ENCODE measurements at regions not wholly inside any gene's neighbourhood (a gene's known extent, or its start where the extent isn't known, plus 50 kb on each side); places are given as distances from the start of the nearest gene placed in this dataset.

- no peak for TF ChIP-seq CTCF (IDR thresholded peaks at IDR 0.05)
- H3K27ac ChIP-seq, result no peak overlapping the region
- DNase-seq (ENCODE audit: low spot score), result no peak
- H3K27me3 ChIP-seq, result no peaks in the 10 kb centered on the region
- H3K9me3 ChIP-seq, result no peaks in the 10 kb centered on the region
- no peaks in the 10 kb centered on the region for H3K36me3 ChIP-seq
- H3K4me3 ChIP-seq, result no peak overlapping the region
- H3K4me1 ChIP-seq, result no peaks in the 10 kb centered on the region
Observed at GRCh38 chr18:53747663-53748160, 476.8 kb downstream of the MBD2 start.

- no peak for TF ChIP-seq CTCF (IDR thresholded peaks at IDR 0.05)
- Histone ChIP-seq H3K4me1 (no peaks in the 10 kb centered on the region), H3K27me3 (no peaks in the 10 kb centered on the region), H3K9me3 (no peaks in the 10 kb centered on the region), H3K27ac (no peak overlapping the region), H3K36me3 (no peaks in the 10 kb centered on the region), H3K4me3 (no peak overlapping the region)
- no peak for DNase-seq (ENCODE audit: low spot score)
Observed at GRCh38 chr18:53747210-53747609, 477.3 kb downstream of the MBD2 start.

- H3K9me3 ChIP-seq, result no peaks in the 10 kb centered on the region
- no peak for DNase-seq (ENCODE audit: low spot score)
- no peaks in the 10 kb centered on the region for H3K36me3 ChIP-seq
- H3K4me3 ChIP-seq, result no peak overlapping the region
- H3K27ac ChIP-seq, result no peak overlapping the region
- H3K4me1 ChIP-seq, result no peaks in the 10 kb centered on the region
- H3K27me3 ChIP-seq, result no peaks in the 10 kb centered on the region
- TF ChIP-seq CTCF (IDR thresholded peaks at IDR 0.05), result no peak
Observed at GRCh38 chr18:53745986-53746385, 478.5 kb downstream of the MBD2 start.

- Histone ChIP-seq H3K27me3 (no peaks in the 10 kb centered on the region), H3K4me1 (no peaks in the 10 kb centered on the region), H3K9me3 (no peaks in the 10 kb centered on the region), H3K4me3 (no peak overlapping the region), H3K27ac (no peak overlapping the region), H3K36me3 (no peaks in the 10 kb centered on the region)
- TF ChIP-seq CTCF (IDR thresholded peaks at IDR 0.05), result no peak
- no peak for DNase-seq (ENCODE audit: low spot score)
Observed at GRCh38 chr18:53745224-53745967, 479.1 kb downstream of the MBD2 start.

GRCh38 chr18:53739700-53740099 lies 484.8 kb downstream of the MBD2 start:
- Histone ChIP-seq H3K4me1 (no peaks in the 10 kb centered on the region), H3K27ac (no peak overlapping the region), H3K36me3 (no peaks in the 10 kb centered on the region), H3K9me3 (no peaks in the 10 kb centered on the region), H3K27me3 (no peaks in the 10 kb centered on the region), H3K4me3 (no peak overlapping the region)
- TF ChIP-seq CTCF (IDR thresholded peaks at IDR 0.05), result no peak
- no peak for DNase-seq (ENCODE audit: low spot score)

GRCh38 chr18:53735526-53735925 lies 488.9 kb downstream of the MBD2 start:
- DNase-seq (ENCODE audit: low spot score), result no peak
- no peak for TF ChIP-seq CTCF (IDR thresholded peaks at IDR 0.05)
- Histone ChIP-seq H3K27ac (no peak overlapping the region), H3K4me1 (no peaks in the 10 kb centered on the region), H3K4me3 (no peak overlapping the region), H3K9me3 (no peaks in the 10 kb centered on the region), H3K36me3 (no peaks in the 10 kb centered on the region), H3K27me3 (no peaks in the 10 kb centered on the region)
